ENCODE measurements at regions not wholly inside any gene's neighbourhood (a gene's known extent, or its start where the extent isn't known, plus 50 kb on each side); places are given as distances from the start of the nearest gene placed in this dataset.

- TF ChIP-seq CTCF (IDR thresholded peaks at IDR 0.05) (no peak), POLR2A (IDR thresholded peaks at IDR 0.05) (no peak)
Measured at GRCh38 chr2:198913394-198914152, 544.2 kb downstream of the SATB2 start.
